ENCODE measurements at regions not wholly inside any gene's neighbourhood (a gene's known extent, or its start where the extent isn't known, plus 50 kb on each side); places are given as distances from the start of the nearest gene placed in this dataset.

DNA sequence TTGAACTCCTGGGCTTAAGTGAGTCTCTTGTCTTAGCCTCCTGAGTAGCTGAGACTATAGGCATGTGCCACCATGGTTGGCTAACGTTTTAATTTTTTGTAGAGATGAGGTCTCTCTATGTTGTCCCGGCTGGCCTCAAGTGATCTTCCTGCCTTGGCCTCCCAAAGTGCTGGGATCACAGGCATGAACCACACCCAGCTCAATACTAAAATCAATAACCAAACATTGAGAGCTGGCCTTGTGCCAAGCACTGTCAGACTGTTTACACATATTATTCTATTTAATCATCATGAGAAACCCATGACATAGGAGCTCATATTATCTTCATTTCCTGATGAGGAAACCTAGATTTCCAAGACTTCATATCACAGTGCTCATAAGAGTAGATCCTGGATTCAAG is 251.2 kb downstream of the BAMBI start (continued):
- TF ChIP-seq, protein P1, sequence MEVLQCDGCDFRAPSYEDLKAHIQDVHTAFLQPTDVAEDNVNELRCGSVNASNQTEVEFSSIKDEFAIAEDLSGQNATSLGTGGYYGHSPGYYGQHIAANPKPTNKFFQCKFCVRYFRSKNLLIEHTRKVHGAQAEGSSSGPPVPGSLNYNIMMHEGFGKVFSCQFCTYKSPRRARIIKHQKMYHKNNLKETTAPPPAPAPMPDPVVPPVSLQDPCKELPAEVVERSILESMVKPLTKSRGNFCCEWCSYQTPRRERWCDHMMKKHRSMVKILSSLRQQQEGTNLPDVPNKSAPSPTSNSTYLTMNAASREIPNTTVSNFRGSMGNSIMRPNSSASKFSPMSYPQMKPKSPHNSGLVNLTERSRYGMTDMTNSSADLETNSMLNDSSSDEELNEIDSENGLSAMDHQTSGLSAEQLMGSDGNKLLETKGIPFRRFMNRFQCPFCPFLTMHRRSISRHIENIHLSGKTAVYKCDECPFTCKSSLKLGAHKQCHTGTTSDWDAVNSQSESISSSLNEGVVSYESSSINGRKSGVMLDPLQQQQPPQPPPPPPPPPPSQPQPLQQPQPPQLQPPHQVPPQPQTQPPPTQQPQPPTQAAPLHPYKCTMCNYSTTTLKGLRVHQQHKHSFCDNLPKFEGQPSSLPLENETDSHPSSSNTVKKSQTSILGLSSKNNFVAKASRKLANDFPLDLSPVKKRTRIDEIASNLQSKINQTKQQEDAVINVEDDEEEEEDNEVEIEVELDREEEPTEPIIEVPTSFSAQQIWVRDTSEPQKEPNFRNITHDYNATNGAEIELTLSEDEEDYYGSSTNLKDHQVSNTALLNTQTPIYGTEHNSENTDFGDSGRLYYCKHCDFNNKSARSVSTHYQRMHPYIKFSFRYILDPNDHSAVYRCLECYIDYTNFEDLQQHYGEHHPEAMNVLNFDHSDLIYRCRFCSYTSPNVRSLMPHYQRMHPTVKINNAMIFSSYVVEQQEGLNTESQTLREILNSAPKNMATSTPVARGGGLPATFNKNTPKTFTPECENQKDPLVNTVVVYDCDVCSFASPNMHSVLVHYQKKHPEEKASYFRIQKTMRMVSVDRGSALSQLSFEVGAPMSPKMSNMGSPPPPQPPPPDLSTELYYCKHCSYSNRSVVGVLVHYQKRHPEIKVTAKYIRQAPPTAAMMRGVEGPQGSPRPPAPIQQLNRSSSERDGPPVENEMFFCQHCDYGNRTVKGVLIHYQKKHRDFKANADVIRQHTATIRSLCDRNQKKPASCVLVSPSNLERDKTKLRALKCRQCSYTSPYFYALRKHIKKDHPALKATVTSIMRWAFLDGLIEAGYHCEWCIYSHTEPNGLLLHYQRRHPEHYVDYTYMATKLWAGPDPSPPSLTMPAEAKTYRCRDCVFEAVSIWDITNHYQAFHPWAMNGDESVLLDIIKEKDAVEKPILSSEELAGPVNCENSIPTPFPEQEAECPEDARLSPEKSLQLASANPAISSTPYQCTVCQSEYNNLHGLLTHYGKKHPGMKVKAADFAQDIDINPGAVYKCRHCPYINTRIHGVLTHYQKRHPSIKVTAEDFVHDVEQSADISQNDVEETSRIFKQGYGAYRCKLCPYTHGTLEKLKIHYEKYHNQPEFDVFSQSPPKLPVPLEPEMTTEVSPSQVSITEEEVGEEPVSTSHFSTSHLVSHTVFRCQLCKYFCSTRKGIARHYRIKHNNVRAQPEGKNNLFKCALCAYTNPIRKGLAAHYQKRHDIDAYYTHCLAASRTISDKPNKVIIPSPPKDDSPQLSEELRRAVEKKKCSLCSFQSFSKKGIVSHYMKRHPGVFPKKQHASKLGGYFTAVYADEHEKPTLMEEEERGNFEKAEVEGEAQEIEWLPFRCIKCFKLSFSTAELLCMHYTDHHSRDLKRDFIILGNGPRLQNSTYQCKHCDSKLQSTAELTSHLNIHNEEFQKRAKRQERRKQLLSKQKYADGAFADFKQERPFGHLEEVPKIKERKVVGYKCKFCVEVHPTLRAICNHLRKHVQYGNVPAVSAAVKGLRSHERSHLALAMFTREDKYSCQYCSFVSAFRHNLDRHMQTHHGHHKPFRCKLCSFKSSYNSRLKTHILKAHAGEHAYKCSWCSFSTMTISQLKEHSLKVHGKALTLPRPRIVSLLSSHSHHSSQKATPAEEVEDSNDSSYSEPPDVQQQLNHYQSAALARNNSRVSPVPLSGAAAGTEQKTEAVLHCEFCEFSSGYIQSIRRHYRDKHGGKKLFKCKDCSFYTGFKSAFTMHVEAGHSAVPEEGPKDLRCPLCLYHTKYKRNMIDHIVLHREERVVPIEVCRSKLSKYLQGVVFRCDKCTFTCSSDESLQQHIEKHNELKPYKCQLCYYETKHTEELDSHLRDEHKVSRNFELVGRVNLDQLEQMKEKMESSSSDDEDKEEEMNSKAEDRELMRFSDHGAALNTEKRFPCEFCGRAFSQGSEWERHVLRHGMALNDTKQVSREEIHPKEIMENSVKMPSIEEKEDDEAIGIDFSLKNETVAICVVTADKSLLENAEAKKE (CRISPR knock-in tag; IDR thresholded peaks at IDR 0.05), result no peak
- TF ChIP-seq NANOG (IDR thresholded peaks at IDR 0.05; ENCODE audit: borderline replicate concordance) (no peak), EZH2 (IDR thresholded peaks at IDR 0.05; ENCODE audit: low read depth, unreplicated experiment) (no peak), ZNF331 (CRISPR knock-in tag; IDR thresholded peaks at IDR 0.05; ENCODE audit: low read depth) (no peak), EZH2phosphoT487 (IDR thresholded peaks at IDR 0.05; ENCODE audit: unreplicated experiment) (no peak)
- TF ChIP-seq, protein P2, sequence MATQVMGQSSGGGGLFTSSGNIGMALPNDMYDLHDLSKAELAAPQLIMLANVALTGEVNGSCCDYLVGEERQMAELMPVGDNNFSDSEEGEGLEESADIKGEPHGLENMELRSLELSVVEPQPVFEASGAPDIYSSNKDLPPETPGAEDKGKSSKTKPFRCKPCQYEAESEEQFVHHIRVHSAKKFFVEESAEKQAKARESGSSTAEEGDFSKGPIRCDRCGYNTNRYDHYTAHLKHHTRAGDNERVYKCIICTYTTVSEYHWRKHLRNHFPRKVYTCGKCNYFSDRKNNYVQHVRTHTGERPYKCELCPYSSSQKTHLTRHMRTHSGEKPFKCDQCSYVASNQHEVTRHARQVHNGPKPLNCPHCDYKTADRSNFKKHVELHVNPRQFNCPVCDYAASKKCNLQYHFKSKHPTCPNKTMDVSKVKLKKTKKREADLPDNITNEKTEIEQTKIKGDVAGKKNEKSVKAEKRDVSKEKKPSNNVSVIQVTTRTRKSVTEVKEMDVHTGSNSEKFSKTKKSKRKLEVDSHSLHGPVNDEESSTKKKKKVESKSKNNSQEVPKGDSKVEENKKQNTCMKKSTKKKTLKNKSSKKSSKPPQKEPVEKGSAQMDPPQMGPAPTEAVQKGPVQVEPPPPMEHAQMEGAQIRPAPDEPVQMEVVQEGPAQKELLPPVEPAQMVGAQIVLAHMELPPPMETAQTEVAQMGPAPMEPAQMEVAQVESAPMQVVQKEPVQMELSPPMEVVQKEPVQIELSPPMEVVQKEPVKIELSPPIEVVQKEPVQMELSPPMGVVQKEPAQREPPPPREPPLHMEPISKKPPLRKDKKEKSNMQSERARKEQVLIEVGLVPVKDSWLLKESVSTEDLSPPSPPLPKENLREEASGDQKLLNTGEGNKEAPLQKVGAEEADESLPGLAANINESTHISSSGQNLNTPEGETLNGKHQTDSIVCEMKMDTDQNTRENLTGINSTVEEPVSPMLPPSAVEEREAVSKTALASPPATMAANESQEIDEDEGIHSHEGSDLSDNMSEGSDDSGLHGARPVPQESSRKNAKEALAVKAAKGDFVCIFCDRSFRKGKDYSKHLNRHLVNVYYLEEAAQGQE (IDR thresholded peaks at IDR 0.05; ENCODE audit: unreplicated experiment), result no peak
- TF ChIP-seq, protein P3, sequence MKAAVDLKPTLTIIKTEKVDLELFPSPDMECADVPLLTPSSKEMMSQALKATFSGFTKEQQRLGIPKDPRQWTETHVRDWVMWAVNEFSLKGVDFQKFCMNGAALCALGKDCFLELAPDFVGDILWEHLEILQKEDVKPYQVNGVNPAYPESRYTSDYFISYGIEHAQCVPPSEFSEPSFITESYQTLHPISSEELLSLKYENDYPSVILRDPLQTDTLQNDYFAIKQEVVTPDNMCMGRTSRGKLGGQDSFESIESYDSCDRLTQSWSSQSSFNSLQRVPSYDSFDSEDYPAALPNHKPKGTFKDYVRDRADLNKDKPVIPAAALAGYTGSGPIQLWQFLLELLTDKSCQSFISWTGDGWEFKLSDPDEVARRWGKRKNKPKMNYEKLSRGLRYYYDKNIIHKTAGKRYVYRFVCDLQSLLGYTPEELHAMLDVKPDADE (IDR thresholded peaks at IDR 0.05), result no peak

All from GM23338 (cell line).